Mesothelial cell of epicardium (in vitro differentiated cells): ENCODE measurements at regions not wholly inside any gene's neighbourhood (a gene's known extent, or its start where the extent isn't known, plus 50 kb on each side); places are given as distances from the start of the nearest gene placed in this dataset.

Source experiments
- DNase-seq, 2 experiments: peaks; one replicate each; pipeline ENCODE4 v3.0.0; 2021; ENCODE audit warnings: low spot score in 2 of 2; ENCODE audit not compliant: unreplicated experiment in 2 of 2
- H3K27ac Mint-ChIP-seq: 2 replicates; pipeline ENCODE4 v1.8.0; 2021; ENCODE audit warnings: mixed read lengths
- H3K27me3 Mint-ChIP-seq: 2 replicates; pipeline ENCODE4 v1.8.0; 2021; ENCODE audit warnings: low read depth, mixed read lengths
- H3K36me3 Mint-ChIP-seq: 2 replicates; pipeline ENCODE4 v1.8.0; 2021; ENCODE audit warnings: mixed read lengths
- H3K4me1 Mint-ChIP-seq: 2 replicates; pipeline ENCODE4 v1.8.0; 2021; ENCODE audit warnings: mixed read lengths
- H3K4me3 Mint-ChIP-seq: 2 replicates; pipeline ENCODE4 v1.8.0; 2021; ENCODE audit warnings: mild to moderate bottlenecking, moderate library complexity, mixed read lengths
- H3K9me3 Mint-ChIP-seq: 2 replicates; pipeline ENCODE4 v1.8.0; 2021; ENCODE audit warnings: mixed read lengths
- CTCF ChIP-seq: fragments of 200-600 bp; sonication (generic); IDR thresholded peaks from one replicate; pipeline ENCODE4 v1.5.0; 2021; ENCODE audit warnings: antibody characterized with exemption; ENCODE audit not compliant: unreplicated experiment

- no peaks in the 10 kb centered on the region for H3K27me3 Mint-ChIP-seq
- no peak for DNase-seq
- no peak for TF ChIP-seq CTCF
Observed at GRCh38 chr16:73274140-73274539, 226.2 kb upstream of the ZFHX3 start.

GRCh38 chr16:73268366-73268993 is 220.6 kb upstream of the ZFHX3 start:
- TF ChIP-seq CTCF = no peak
- H3K4me1 Mint-ChIP-seq = no peaks in the 10 kb centered on the region
- no peak overlapping the region for H3K27ac Mint-ChIP-seq
- DNase-seq = no peak
- H3K4me3 Mint-ChIP-seq = no peak overlapping the region
- no peaks in the 10 kb centered on the region for H3K27me3 Mint-ChIP-seq
- no peaks in the 10 kb centered on the region for H3K9me3 Mint-ChIP-seq
- no peaks in the 10 kb centered on the region for H3K36me3 Mint-ChIP-seq

More at GRCh38 chr16:73274140-73274539, 226.2 kb upstream of the ZFHX3 start:
- Mint-ChIP-seq H3K27ac (no peak overlapping the region), H3K4me1 (peaks cover 8% of the 10 kb centered on the region), H3K4me3 (no peak overlapping the region), H3K36me3 (no peaks in the 10 kb centered on the region), H3K9me3 (peaks cover 6% of the 10 kb centered on the region)

GRCh38 chr16:73265935-73266334 is 218.0 kb upstream of the ZFHX3 start:
- no peaks in the 10 kb centered on the region for H3K4me1 Mint-ChIP-seq
- H3K27ac Mint-ChIP-seq = no peak overlapping the region
- H3K36me3 Mint-ChIP-seq = no peaks in the 10 kb centered on the region
- no peak for DNase-seq
- peaks cover 2% of the 10 kb centered on the region for H3K27me3 Mint-ChIP-seq
- H3K9me3 Mint-ChIP-seq = peaks cover 10% of the 10 kb centered on the region
- no peak overlapping the region for H3K4me3 Mint-ChIP-seq
- TF ChIP-seq CTCF = no peak

GRCh38 chr16:73265124-73265837 is 217.4 kb upstream of the ZFHX3 start:
- no peak for DNase-seq
- Mint-ChIP-seq H3K27ac (no peak overlapping the region), H3K4me3 (no peak overlapping the region), H3K9me3 (peaks cover 10% of the 10 kb centered on the region), H3K4me1 (no peaks in the 10 kb centered on the region), H3K36me3 (no peaks in the 10 kb centered on the region), H3K27me3 (peaks cover 3% of the 10 kb centered on the region)
- no peak for TF ChIP-seq CTCF

- H3K27me3 Mint-ChIP-seq = peaks cover 8% of the 10 kb centered on the region
- H3K27ac Mint-ChIP-seq = no peak overlapping the region
- H3K4me1 Mint-ChIP-seq = no peaks in the 10 kb centered on the region
- no peak overlapping the region for H3K4me3 Mint-ChIP-seq
- H3K9me3 Mint-ChIP-seq = peaks cover 10% of the 10 kb centered on the region
- DNase-seq = no peak
- no peaks in the 10 kb centered on the region for H3K36me3 Mint-ChIP-seq
- TF ChIP-seq CTCF = no peak
Observed at GRCh38 chr16:73262931-73263330, 215.0 kb upstream of the ZFHX3 start.
